GM19238 (cell line): ENCODE measurements at regions not wholly inside any gene's neighbourhood (a gene's known extent, or its start where the extent isn't known, plus 50 kb on each side); places are given as distances from the start of the nearest gene placed in this dataset.
"Not testable (repeated sequence)": the region's sequence is repeated elsewhere in the genome, so short reads cannot be mapped to it uniquely, and the experiment has no call there.

Experiments used
- DNase-seq: peaks from one replicate; pipeline ENCODE4 v3.0.0; 2011; ENCODE audit warnings: low spot score; ENCODE audit not compliant: insufficient read length

GRCh38 chr5:110917161-110917875 lies 154.2 kb upstream of the TSLP start:
- DNase-seq = no peak

- no peak for DNase-seq
Measured at GRCh38 chr5:110918683-110919082, 152.8 kb upstream of the TSLP start.

GRCh38 chr5:110923971-110924370 lies 147.5 kb upstream of the TSLP start:
- DNase-seq = no peak

GRCh38 chr5:110925398-110925797 lies 146.1 kb upstream of the TSLP start:
- no peak for DNase-seq

- DNase-seq = no peak
Measured at GRCh38 chr5:110925916-110926315, 145.6 kb upstream of the TSLP start.

- no peak for DNase-seq
Measured at GRCh38 chr5:110932755-110933488, 138.6 kb upstream of the TSLP start.

GRCh38 chr5:110940136-110940535 lies 131.4 kb upstream of the TSLP start:
- DNase-seq = no peak

- no peak for DNase-seq
Measured at GRCh38 chr5:110945874-110946436, 125.6 kb upstream of the TSLP start.

GRCh38 chr5:110951373-110951791 lies 120.1 kb upstream of the TSLP start:
- DNase-seq = no peak

- no peak for DNase-seq
Measured at GRCh38 chr5:110956280-110956912, 115.1 kb upstream of the TSLP start.

- DNase-seq = no peak
Measured at GRCh38 chr5:110956913-110957813, 114.3 kb upstream of the TSLP start.

- no peak for DNase-seq
Measured at GRCh38 chr5:110957934-110958333, 113.6 kb upstream of the TSLP start.

GRCh38 chr5:110963495-110963894 lies 108.0 kb upstream of the TSLP start:
- DNase-seq = no peak

- no peak for DNase-seq
Measured at GRCh38 chr5:110965773-110966581, 105.5 kb upstream of the TSLP start.

- no peak for DNase-seq
Measured at GRCh38 chr5:110968246-110969005, 103.1 kb upstream of the TSLP start.

- DNase-seq = no peak
Measured at GRCh38 chr5:110969502-110969901, 102.0 kb upstream of the TSLP start.

- DNase-seq = no peak
Measured at GRCh38 chr5:110973510-110973909, 98.0 kb upstream of the TSLP start.

GRCh38 chr5:110977915-110978314 lies 93.6 kb upstream of the TSLP start:
- no peak for DNase-seq

- not testable (repeated sequence) for DNase-seq
Measured at GRCh38 chr5:110985882-110986281, 85.6 kb upstream of the TSLP start.
